ENCODE measurements at regions not wholly inside any gene's neighbourhood (a gene's known extent, or its start where the extent isn't known, plus 50 kb on each side); places are given as distances from the start of the nearest gene placed in this dataset.

- TF ChIP-seq POLR2A (IDR thresholded peaks at IDR 0.05) (no peak), CTCF (IDR thresholded peaks at IDR 0.05) (no peak)
Measured at GRCh38 chr2:12014088-12014960, 267.9 kb downstream of the LPIN1 start.
